Uterus (tissue), 3 donors: ENCODE measurements at regions not wholly inside any gene's neighbourhood (a gene's known extent, or its start where the extent isn't known, plus 50 kb on each side); places are given as distances from the start of the nearest gene placed in this dataset.

Experiments
- DNase-seq, 2 donors: peaks; one replicate each; pipeline ENCODE4 v3.0.0-alpha.2; 2019 to 2020
- H3K27ac ChIP-seq, 2 donors: fragments of 200-600 bp; sonication (generic); 1 replicate in 1 of 2; 2 replicates in 1 of 2; pipeline ENCODE4 v1.5.1; 2016 to 2018
- H3K27me3 ChIP-seq, 2 donors: fragments of 200-600 bp; sonication (generic); one replicate each; pipeline ENCODE4 v1.5.1; 2018 to 2019; ENCODE audit warnings: control low read depth in 1 of 2
- H3K36me3 ChIP-seq, 2 donors: fragments of 200-600 bp; sonication (generic); one replicate each; pipeline ENCODE4 v1.5.1; 2019; ENCODE audit warnings: control low read depth in 1 of 2
- H3K4me1 ChIP-seq, 2 donors: fragments of 200-600 bp; sonication (generic); one replicate each; pipeline ENCODE4 v1.5.1; 2018 to 2019; ENCODE audit warnings: control low read depth in 1 of 2
- H3K4me3 ChIP-seq, 2 donors: fragments of 200-600 bp; sonication (generic); 1 replicate in 1 of 2; 2 replicates in 1 of 2; pipeline ENCODE4 v1.5.1; 2018 to 2019; ENCODE audit warnings: mild to moderate bottlenecking in 1 of 2
- H3K9me3 ChIP-seq, 2 donors: fragments of 200-600 bp; sonication (generic); one replicate each; pipeline ENCODE4 v1.5.1; 2019; ENCODE audit warnings: control low read depth in 1 of 2
- POLR2A ChIP-seq, 2 donors: fragments of 450-650 bp; IDR thresholded peaks; one replicate each; pipeline ENCODE4 v1.6.1; 2016; ENCODE audit warnings: antibody characterized with exemption in 2 of 2, mild to moderate bottlenecking in 1 of 2, moderate library complexity in 1 of 2
- intact Hi-C: fragments of 100-400 bp; cut with DNase I; formaldehyde crosslinking; loops from one replicate; pipeline ENCODE4 v1.15.1; 2023; ENCODE audit warnings: low total_unique reads
- TF ChIP-seq, protein P1 (sequence below), 4 experiments: fragments of 200-600 bp in 2 of 4; fragments of 450-650 bp in 2 of 4; sonication (generic) in 2 of 4; IDR thresholded peaks; one replicate each; pipeline ENCODE4 v1.5.1; 2016 to 2019; ENCODE audit warnings: antibody characterized with exemption in 4 of 4, mild to moderate bottlenecking in 2 of 4, moderate library complexity in 1 of 4
- donor health status: DM: yes; HTN: yes; CAD: no.

DNA sequence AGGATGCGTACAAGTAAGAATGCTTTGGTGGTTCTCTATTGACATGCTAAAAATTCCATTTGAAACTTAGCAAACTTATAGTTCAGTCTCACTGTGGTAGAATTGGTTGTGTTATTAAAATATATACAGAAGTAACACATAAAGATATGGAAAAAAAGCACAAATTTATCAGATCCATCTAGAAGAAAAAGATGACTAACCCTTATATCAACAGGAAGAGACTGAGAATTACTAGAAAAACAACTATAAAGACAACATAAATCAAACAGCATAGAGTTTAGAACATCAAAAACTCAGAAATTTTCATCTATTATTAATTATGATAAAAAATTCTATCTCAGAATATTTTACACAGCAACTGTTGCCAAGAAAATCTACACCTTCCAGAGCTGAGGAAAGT lies 491.0 kb downstream of the ETNK1 start:
- no peak overlapping the region for H3K4me3 ChIP-seq
- TF ChIP-seq POLR2A (IDR thresholded peaks at IDR 0.05) = no peak
- TF ChIP-seq, protein P1, sequence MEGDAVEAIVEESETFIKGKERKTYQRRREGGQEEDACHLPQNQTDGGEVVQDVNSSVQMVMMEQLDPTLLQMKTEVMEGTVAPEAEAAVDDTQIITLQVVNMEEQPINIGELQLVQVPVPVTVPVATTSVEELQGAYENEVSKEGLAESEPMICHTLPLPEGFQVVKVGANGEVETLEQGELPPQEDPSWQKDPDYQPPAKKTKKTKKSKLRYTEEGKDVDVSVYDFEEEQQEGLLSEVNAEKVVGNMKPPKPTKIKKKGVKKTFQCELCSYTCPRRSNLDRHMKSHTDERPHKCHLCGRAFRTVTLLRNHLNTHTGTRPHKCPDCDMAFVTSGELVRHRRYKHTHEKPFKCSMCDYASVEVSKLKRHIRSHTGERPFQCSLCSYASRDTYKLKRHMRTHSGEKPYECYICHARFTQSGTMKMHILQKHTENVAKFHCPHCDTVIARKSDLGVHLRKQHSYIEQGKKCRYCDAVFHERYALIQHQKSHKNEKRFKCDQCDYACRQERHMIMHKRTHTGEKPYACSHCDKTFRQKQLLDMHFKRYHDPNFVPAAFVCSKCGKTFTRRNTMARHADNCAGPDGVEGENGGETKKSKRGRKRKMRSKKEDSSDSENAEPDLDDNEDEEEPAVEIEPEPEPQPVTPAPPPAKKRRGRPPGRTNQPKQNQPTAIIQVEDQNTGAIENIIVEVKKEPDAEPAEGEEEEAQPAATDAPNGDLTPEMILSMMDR (IDR thresholded peaks at IDR 0.05) = no peak
- intact Hi-C loops = no loop called here
- no peaks in the 10 kb centered on the region for H3K4me1 ChIP-seq
- H3K9me3 ChIP-seq = no peaks in the 10 kb centered on the region
- H3K36me3 ChIP-seq = no peaks in the 10 kb centered on the region
- no peak overlapping the region for H3K27ac ChIP-seq
- DNase-seq = no peak
- no peaks in the 10 kb centered on the region for H3K27me3 ChIP-seq

DNA sequence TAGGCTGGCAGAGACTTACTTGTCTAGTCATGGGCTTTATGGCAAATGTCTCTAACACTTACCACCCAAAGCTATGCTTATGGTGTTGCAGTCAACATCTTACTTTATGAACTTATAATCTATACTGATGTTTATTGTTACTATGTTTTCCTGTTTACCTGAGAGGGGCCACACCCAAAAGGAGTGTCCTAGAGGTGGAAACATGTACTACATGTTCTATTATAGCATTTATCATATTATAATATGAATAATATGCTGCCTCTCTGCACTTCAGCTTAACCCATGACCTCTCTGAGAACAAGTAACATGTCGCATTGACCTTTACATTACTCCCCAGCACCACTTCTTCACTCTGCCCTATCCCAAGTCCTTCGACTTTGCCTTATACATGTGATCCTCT lies 501.8 kb downstream of the ETNK1 start:
- intact Hi-C loops = no loop called here
- H3K27me3 ChIP-seq = no peaks in the 10 kb centered on the region
- DNase-seq = no peak
- H3K4me1 ChIP-seq = no peaks in the 10 kb centered on the region
- no peak overlapping the region for H3K27ac ChIP-seq
- H3K36me3 ChIP-seq = no peaks in the 10 kb centered on the region
- H3K4me3 ChIP-seq = no peak overlapping the region
- no peak for TF ChIP-seq POLR2A (IDR thresholded peaks at IDR 0.05)
- TF ChIP-seq, protein P1 (IDR thresholded peaks at IDR 0.05) = no peak
- no peaks in the 10 kb centered on the region for H3K9me3 ChIP-seq

DNA sequence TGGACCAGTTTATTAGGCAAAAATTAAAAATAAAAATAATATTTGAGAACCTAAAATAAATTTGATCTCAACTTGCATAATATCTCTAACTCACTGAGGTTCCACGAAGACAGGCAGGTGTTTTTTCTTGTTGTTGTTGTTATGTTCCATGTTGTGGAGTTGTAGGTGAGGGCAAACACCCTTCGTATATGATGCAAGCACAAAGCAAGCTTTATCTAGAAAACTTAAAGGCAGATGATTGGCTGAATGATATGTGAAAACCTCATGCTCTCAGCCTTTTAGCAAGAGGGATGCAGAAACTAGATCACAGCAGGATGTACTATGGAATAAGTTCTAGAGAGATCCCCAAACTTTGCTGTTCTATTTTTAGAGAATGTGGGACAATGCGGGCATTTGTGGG lies 502.7 kb downstream of the ETNK1 start:
- no peaks in the 10 kb centered on the region for H3K9me3 ChIP-seq
- no peaks in the 10 kb centered on the region for H3K4me1 ChIP-seq
- H3K27ac ChIP-seq = no peak overlapping the region
- TF ChIP-seq, protein P1 (IDR thresholded peaks at IDR 0.05) = no peak
- TF ChIP-seq POLR2A (IDR thresholded peaks at IDR 0.05) = no peak
- no peak overlapping the region for H3K4me3 ChIP-seq
- H3K36me3 ChIP-seq = no peaks in the 10 kb centered on the region
- H3K27me3 ChIP-seq = no peaks in the 10 kb centered on the region
- no peak for DNase-seq
- intact Hi-C loops = no loop called here

DNA sequence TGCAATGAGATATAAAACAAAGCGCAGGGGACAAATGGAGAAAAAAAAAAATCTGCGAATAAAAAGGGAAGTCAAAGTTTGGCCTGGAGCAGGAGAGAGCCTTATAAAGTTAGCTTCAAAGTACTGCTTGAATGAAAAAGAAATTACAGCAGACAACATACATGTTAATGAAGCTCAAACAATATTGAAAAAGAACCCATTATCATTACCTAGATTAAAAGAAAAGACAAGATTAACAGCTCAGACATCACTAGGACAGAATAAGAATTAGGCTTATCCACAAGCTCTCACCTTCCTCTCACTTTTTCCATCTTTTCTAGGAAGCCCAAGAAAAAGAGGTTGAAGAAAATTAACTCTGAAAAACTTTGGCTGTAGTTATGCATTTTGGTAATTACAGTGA lies 503.5 kb downstream of the ETNK1 start:
- no peaks in the 10 kb centered on the region for H3K27me3 ChIP-seq
- no peak overlapping the region for H3K4me3 ChIP-seq
- intact Hi-C loops = no loop called here
- DNase-seq = no peak
- H3K9me3 ChIP-seq = no peaks in the 10 kb centered on the region
- no peaks in the 10 kb centered on the region for H3K36me3 ChIP-seq
- H3K27ac ChIP-seq = no peak overlapping the region
- TF ChIP-seq POLR2A (IDR thresholded peaks at IDR 0.05) = no peak
- TF ChIP-seq, protein P1 (IDR thresholded peaks at IDR 0.05) = no peak
- no peaks in the 10 kb centered on the region for H3K4me1 ChIP-seq

DNA sequence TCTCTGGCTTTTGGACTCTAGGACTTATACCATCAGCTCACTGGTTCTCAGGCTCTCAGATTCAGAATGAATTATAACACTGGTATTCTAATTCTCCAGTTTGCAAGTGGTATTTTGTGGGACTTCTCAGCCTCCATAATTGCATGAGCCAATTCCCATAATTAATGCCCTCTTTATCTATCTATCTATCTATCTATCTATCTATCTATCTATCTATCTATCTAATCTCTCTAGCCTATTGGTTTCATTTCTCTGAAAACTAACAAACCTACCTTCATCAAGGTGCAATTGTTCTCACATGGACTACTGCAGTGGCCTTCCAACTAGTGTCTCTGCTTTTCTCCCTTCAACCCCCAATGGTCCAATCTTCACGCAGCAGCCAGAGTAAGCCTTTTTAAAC lies 507.4 kb downstream of the ETNK1 start:
- no peaks in the 10 kb centered on the region for H3K9me3 ChIP-seq
- TF ChIP-seq, protein P1 (IDR thresholded peaks at IDR 0.05) = no peak
- no peak for TF ChIP-seq POLR2A (IDR thresholded peaks at IDR 0.05)
- H3K4me1 ChIP-seq = no peaks in the 10 kb centered on the region
- intact Hi-C loops = no loop called here
- no peaks in the 10 kb centered on the region for H3K36me3 ChIP-seq
- no peaks in the 10 kb centered on the region for H3K27me3 ChIP-seq
- DNase-seq = no peak
- no peak overlapping the region for H3K4me3 ChIP-seq
- H3K27ac ChIP-seq = no peak overlapping the region
